CD4-positive, alpha-beta T cell treated with Interleukin-10 for 1 hour (primary cell): ENCODE measurements at regions not wholly inside any gene's neighbourhood (a gene's known extent, or its start where the extent isn't known, plus 50 kb on each side); places are given as distances from the start of the nearest gene placed in this dataset.
"Not testable (repeated sequence)": the region's sequence is repeated elsewhere in the genome, so short reads cannot be mapped to it uniquely, and the experiment has no call there.

Experiments
- DNase-seq: peaks from one replicate; pipeline ENCODE4 v3.0.0-alpha.2; 2020

- DNase-seq: no peak
These were observed 786.3 kb downstream of the SORCS1 start for GRCh38 chr10:106378251-106378650.

- DNase-seq: no peak
These were observed 793.8 kb downstream of the SORCS1 start for GRCh38 chr10:106370751-106371150.

- DNase-seq: no peak
These were observed 803.6 kb downstream of the SORCS1 start for GRCh38 chr10:106360870-106361269.

GRCh38 chr10:106355450-106355849 lies 809.1 kb downstream of the SORCS1 start:
- DNase-seq: no peak

GRCh38 chr10:106348933-106349332 lies 815.6 kb downstream of the SORCS1 start:
- no peak for DNase-seq

GRCh38 chr10:106347547-106347946 lies 817.0 kb downstream of the SORCS1 start:
- DNase-seq: no peak

GRCh38 chr10:106343539-106343938 lies 821.0 kb downstream of the SORCS1 start:
- DNase-seq: not testable (repeated sequence)

GRCh38 chr10:106341356-106341755 lies 823.1 kb downstream of the SORCS1 start:
- DNase-seq: no peak

GRCh38 chr10:106338486-106338885 lies 826.0 kb downstream of the SORCS1 start:
- no peak for DNase-seq

- DNase-seq: no peak
These were observed 827.6 kb downstream of the SORCS1 start for GRCh38 chr10:106336874-106337273.

- no peak for DNase-seq
These were observed 836.8 kb downstream of the SORCS1 start for GRCh38 chr10:106327747-106328146.

- DNase-seq: no peak
These were observed 843.6 kb downstream of the SORCS1 start for GRCh38 chr10:106320876-106321275.

GRCh38 chr10:106320078-106320477 lies 844.4 kb downstream of the SORCS1 start:
- no peak for DNase-seq

GRCh38 chr10:106317554-106317953 lies 847.0 kb downstream of the SORCS1 start:
- no peak for DNase-seq

GRCh38 chr10:106313041-106313440 lies 851.5 kb downstream of the SORCS1 start:
- no peak for DNase-seq

- no peak for DNase-seq
These were observed 852.4 kb downstream of the SORCS1 start for GRCh38 chr10:106312087-106312486.

GRCh38 chr10:106311590-106311989 lies 852.9 kb downstream of the SORCS1 start:
- no peak for DNase-seq

- DNase-seq: no peak
These were observed 853.9 kb downstream of the SORCS1 start for GRCh38 chr10:106310596-106310995.

GRCh38 chr10:106309376-106309775 lies 855.1 kb downstream of the SORCS1 start:
- no peak for DNase-seq

GRCh38 chr10:106308284-106308683 lies 856.2 kb downstream of the SORCS1 start:
- DNase-seq: no peak

- DNase-seq: no peak
These were observed 860.5 kb downstream of the SORCS1 start for GRCh38 chr10:106304056-106304455.

- DNase-seq: no peak
These were observed 861.5 kb downstream of the SORCS1 start for GRCh38 chr10:106302961-106303360.

- DNase-seq: no peak
These were observed 863.4 kb downstream of the SORCS1 start for GRCh38 chr10:106301146-106301545.

GRCh38 chr10:106296750-106297392 lies 867.6 kb downstream of the SORCS1 start:
- no peak for DNase-seq

GRCh38 chr10:106284802-106285587 lies 879.5 kb downstream of the SORCS1 start:
- no peak for DNase-seq
